WERI-Rb-1 (cell line): ENCODE measurements at regions not wholly inside any gene's neighbourhood (a gene's known extent, or its start where the extent isn't known, plus 50 kb on each side); places are given as distances from the start of the nearest gene placed in this dataset.
A peak's percentile ranks its signal among the peaks of the same experiment; 100 is the strongest.

Experiments
- DNase-seq: peaks from one replicate; pipeline ENCODE4 v3.0.0-alpha.2; 2020
- H3K27ac ChIP-seq: fragments of 250-450 bp; sonication (Bioruptor Pico); 2 replicates; pipeline ENCODE4 v1.5.1; 2020; ENCODE audit warnings: mild to moderate bottlenecking, moderate library complexity
- H3K27me3 ChIP-seq: fragments of 250-450 bp; sonication (Bioruptor Pico); 2 replicates; pipeline ENCODE4 v1.5.1; 2021; ENCODE audit warnings: mild to moderate bottlenecking, low read depth, moderate library complexity; ENCODE audit not compliant: insufficient read depth, severe bottlenecking
- H3K36me3 ChIP-seq: fragments of 250-450 bp; sonication (Bioruptor Pico); 2 replicates; pipeline ENCODE4 v1.5.1; 2020; ENCODE audit warnings: mild to moderate bottlenecking, moderate library complexity
- H3K4me3 ChIP-seq: 2 replicates; pipeline ENCODE4 v1.5.1; 2011; ENCODE audit warnings: low read depth, mild to moderate bottlenecking, control low read depth, low read length
- H3K9me3 ChIP-seq: fragments of 250-450 bp; sonication (Bioruptor Pico); 2 replicates; pipeline ENCODE4 v1.5.1; 2021; ENCODE audit warnings: mild to moderate bottlenecking, moderate library complexity; ENCODE audit not compliant: severe bottlenecking
- CTCF ChIP-seq: IDR thresholded peaks from 2 replicates; pipeline ENCODE4 v1.5.1; 2011; ENCODE audit warnings: low read depth, mild to moderate bottlenecking, control low read depth, inconsistent platforms, low read length

GRCh38 chr11:19499026-19499669 is 213.5 kb upstream of the NAV2 start:
- Histone ChIP-seq H3K9me3 (no peaks in the 10 kb centered on the region), H3K27ac (no peak overlapping the region), H3K4me3 (no peak overlapping the region), H3K36me3 (no peaks in the 10 kb centered on the region), H3K27me3 (no peaks in the 10 kb centered on the region)
- no peak for TF ChIP-seq CTCF
- DNase-seq = no peak

DNA sequence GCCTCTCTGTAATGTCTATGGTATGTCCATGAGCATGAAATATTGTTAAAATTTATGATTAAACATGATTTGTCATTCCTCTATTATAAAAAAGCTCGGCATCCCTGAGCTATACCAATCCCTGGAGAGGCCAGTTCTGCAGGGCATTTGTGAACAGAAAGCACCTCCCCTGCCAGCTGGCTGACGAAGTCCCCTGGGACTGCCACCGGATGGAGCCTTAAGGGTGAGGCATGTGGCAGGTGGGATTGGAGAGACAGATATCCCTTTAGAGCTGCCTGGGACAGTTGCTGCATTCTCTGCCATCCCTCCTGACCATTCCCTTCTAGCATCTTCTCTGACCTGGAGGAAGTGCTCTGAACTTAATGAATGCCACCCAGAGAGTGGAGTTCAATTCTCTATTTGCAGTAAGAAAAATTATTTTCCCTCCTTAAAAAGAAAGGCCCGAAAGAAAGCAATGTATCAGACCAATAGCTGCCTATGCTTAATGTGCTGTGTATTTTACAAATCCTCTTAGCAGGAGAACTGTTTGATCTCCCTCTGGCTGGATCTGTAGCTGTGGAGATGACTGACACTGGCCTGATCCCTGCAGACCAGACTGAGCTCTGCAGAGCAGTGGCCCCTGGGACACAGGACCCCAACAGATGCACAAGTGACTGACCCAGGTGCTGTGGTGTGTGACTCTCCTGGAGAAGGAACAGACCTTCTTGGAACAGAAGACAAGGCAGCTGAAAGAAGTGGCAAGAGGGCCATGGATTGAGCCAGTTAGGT is 219.0 kb upstream of the NAV2 start:
- H3K27me3 ChIP-seq = no peaks in the 10 kb centered on the region
- H3K4me3 ChIP-seq = peak overlapping the region; percentile 16
- H3K9me3 ChIP-seq = no peaks in the 10 kb centered on the region
- H3K27ac ChIP-seq = peak overlapping the region; percentile 27
- peak; percentile 15; the same call in 1 of the 2 replicates for TF ChIP-seq CTCF
- peak; percentile 86 for DNase-seq
- H3K36me3 ChIP-seq = no peaks in the 10 kb centered on the region

DNA sequence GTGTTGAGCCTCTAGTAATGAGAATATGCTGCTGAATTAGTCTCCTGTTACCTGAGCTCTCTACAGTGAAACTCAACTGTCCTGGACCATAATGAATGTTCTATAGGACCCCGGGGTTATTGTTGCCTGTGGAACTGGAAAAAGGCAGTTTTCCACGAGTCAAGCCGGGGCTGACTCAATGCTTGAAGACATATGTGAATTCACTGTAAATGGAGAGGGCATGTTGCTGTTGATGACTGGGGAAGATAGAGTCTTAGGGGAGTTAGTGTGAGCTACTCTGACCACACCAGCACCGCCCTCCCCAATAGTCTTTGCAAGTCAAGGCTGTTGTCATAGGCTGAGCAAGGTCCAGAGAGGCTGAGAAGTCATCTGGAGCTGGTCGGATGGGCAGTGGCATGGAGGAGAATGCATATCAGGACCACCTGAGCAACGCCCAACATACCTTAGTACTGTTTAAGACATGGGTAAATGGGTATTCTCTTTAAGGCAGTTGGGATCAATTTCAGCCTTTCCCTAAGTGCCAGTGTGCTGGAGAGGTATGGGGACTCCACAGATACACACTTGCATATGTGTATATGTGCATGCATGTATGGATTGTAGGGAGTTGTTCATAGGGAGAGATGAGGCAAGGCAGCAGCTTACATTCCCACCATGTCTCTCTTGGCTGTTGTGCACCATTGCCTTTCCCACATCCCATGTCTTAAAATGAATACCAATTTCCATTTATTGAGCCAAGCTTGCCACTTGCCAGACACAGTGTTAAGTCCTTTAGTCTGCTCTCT is 230.1 kb upstream of the NAV2 start:
- DNase-seq = no peak
- Histone ChIP-seq H3K36me3 (no peaks in the 10 kb centered on the region), H3K9me3 (no peaks in the 10 kb centered on the region), H3K27me3 (peaks cover 23% of the 10 kb centered on the region), H3K27ac (no peak overlapping the region), H3K4me3 (no peak overlapping the region)
- no peak for TF ChIP-seq CTCF

- H3K27ac ChIP-seq = no peak overlapping the region
- H3K27me3 ChIP-seq = peaks cover 25% of the 10 kb centered on the region
These were observed 232.1 kb upstream of the NAV2 start for GRCh38 chr11:19480540-19480939.

GRCh38 chr11:19478891-19479290 is 233.7 kb upstream of the NAV2 start:
- Histone ChIP-seq H3K9me3 (no peaks in the 10 kb centered on the region), H3K27me3 (peaks cover 30% of the 10 kb centered on the region), H3K4me3 (no peak overlapping the region), H3K27ac (no peak overlapping the region), H3K36me3 (no peaks in the 10 kb centered on the region)
- no peak for TF ChIP-seq CTCF
- no peak for DNase-seq

More at GRCh38 chr11:19480540-19480939, 232.1 kb upstream of the NAV2 start:
- Histone ChIP-seq H3K4me3 (no peak overlapping the region), H3K9me3 (no peaks in the 10 kb centered on the region), H3K36me3 (no peaks in the 10 kb centered on the region)
- TF ChIP-seq CTCF = no peak
- DNase-seq = no peak
